GM19239 (cell line): ENCODE measurements at regions not wholly inside any gene's neighbourhood (a gene's known extent, or its start where the extent isn't known, plus 50 kb on each side); places are given as distances from the start of the nearest gene placed in this dataset.
"Not testable (repeated sequence)": the region's sequence is repeated elsewhere in the genome, so short reads cannot be mapped to it uniquely, and the experiment has no call there.

Experiments used
- DNase-seq: peaks from one replicate; pipeline ENCODE4 v3.0.0; 2011; ENCODE audit warnings: low spot score; ENCODE audit not compliant: insufficient read length
- FAIRE-seq: peaks from 2 replicates; lab custom pipeline; 2011; peaks lifted over from hg19 to GRCh38; lab: Jason Lieb, UNC

GRCh38 chr19:33998739-33999345 is 173.5 kb upstream of the LSM14A start:
- no peak for DNase-seq
- FAIRE-seq = no peak

GRCh38 chr19:34017024-34017423 is 155.3 kb upstream of the LSM14A start:
- no peak for FAIRE-seq

GRCh38 chr19:34017601-34018000 is 154.7 kb upstream of the LSM14A start:
- DNase-seq (no peak), FAIRE-seq (no peak)

More at GRCh38 chr19:34017024-34017423, 155.3 kb upstream of the LSM14A start:
- DNase-seq = no peak

- DNase-seq (no peak), FAIRE-seq (no peak)
Observed at GRCh38 chr19:34018546-34018945, 153.8 kb upstream of the LSM14A start.

- FAIRE-seq (no peak), DNase-seq (no peak)
Observed at GRCh38 chr19:34023381-34023780, 148.9 kb upstream of the LSM14A start.

GRCh38 chr19:34033880-34034279 is 138.4 kb upstream of the LSM14A start:
- no peak for FAIRE-seq

GRCh38 chr19:34034318-34034846 is 137.9 kb upstream of the LSM14A start:
- FAIRE-seq (no peak), DNase-seq (no peak)

More at GRCh38 chr19:34033880-34034279, 138.4 kb upstream of the LSM14A start:
- no peak for DNase-seq

GRCh38 chr19:34041925-34042521 is 130.3 kb upstream of the LSM14A start:
- FAIRE-seq (no peak), DNase-seq (peak; percentile 44)

GRCh38 chr19:34044021-34044420 is 128.3 kb upstream of the LSM14A start:
- FAIRE-seq (no peak), DNase-seq (no peak)

GRCh38 chr19:34049944-34050343 is 122.4 kb upstream of the LSM14A start:
- DNase-seq = no peak

GRCh38 chr19:34050430-34050829 is 121.9 kb upstream of the LSM14A start:
- FAIRE-seq, DNase-seq: not testable (repeated sequence)

More at GRCh38 chr19:34049944-34050343, 122.4 kb upstream of the LSM14A start:
- no peak for FAIRE-seq

- no peak for DNase-seq
- FAIRE-seq = no peak
Observed at GRCh38 chr19:34051255-34051654, 121.0 kb upstream of the LSM14A start.

- FAIRE-seq (no peak), DNase-seq (no peak)
Observed at GRCh38 chr19:34057155-34057554, 115.1 kb upstream of the LSM14A start.

- DNase-seq (no peak), FAIRE-seq (no peak)
Observed at GRCh38 chr19:34066007-34066643, 106.2 kb upstream of the LSM14A start.

GRCh38 chr19:34067861-34068271 is 104.4 kb upstream of the LSM14A start:
- no peak for FAIRE-seq
- DNase-seq = no peak

GRCh38 chr19:34075661-34076091 is 96.6 kb upstream of the LSM14A start:
- no peak for FAIRE-seq
- DNase-seq = no peak

GRCh38 chr19:34082289-34083077 is 89.8 kb upstream of the LSM14A start:
- no peak for DNase-seq
- FAIRE-seq = no peak

GRCh38 chr19:34084396-34085145 is 87.7 kb upstream of the LSM14A start:
- FAIRE-seq (no peak), DNase-seq (no peak)

- DNase-seq = no peak
- FAIRE-seq = no peak
Observed at GRCh38 chr19:34085336-34085735, 87.0 kb upstream of the LSM14A start.

- no peak for FAIRE-seq
- DNase-seq = no peak
Observed at GRCh38 chr19:34088292-34088691, 84.0 kb upstream of the LSM14A start.
